Liver (tissue), 6 donors: ENCODE measurements at regions not wholly inside any gene's neighbourhood (a gene's known extent, or its start where the extent isn't known, plus 50 kb on each side); places are given as distances from the start of the nearest gene placed in this dataset.
"Not testable (repeated sequence)": the region's sequence is repeated elsewhere in the genome, so short reads cannot be mapped to it uniquely, and the experiment has no call there.

ENCODE experiments used
- DNase-seq: peaks from one replicate; pipeline ENCODE4 v3.0.0-alpha.2; 2017; ENCODE audit warnings: low spot score
- H3K27ac ChIP-seq, 2 donors: one replicate each; pipeline ENCODE4 v1.7.0; 2013; ENCODE audit warnings: inconsistent platforms in 2 of 2, low read length in 2 of 2, control low read depth in 1 of 2, low read depth in 1 of 2, mild to moderate bottlenecking in 1 of 2
- H3K27me3 ChIP-seq, 4 donors: one replicate each; pipeline versions ENCODE4 v1.6.1 to v1.7.0; 2013; ENCODE audit warnings: low read length in 3 of 4, inconsistent platforms in 1 of 4, mild to moderate bottlenecking in 1 of 4, moderate library complexity in 1 of 4; ENCODE audit not compliant: control insufficient read depth in 4 of 4, insufficient read depth in 4 of 4
- H3K36me3 ChIP-seq, 4 donors: one replicate each; pipeline versions ENCODE4 v1.6.1 to v1.7.0; 2013; ENCODE audit warnings: low read length in 3 of 4, mild to moderate bottlenecking in 3 of 4, low read depth in 1 of 4, moderate library complexity in 1 of 4; ENCODE audit not compliant: control insufficient read depth in 4 of 4, insufficient read depth in 3 of 4
- H3K4me1 ChIP-seq, 4 donors: one replicate each; pipeline versions ENCODE4 v1.6.1 to v1.7.0; 2013; ENCODE audit warnings: low read length in 3 of 4, mild to moderate bottlenecking in 3 of 4, moderate library complexity in 1 of 4; ENCODE audit not compliant: control insufficient read depth in 4 of 4, insufficient read depth in 4 of 4
- H3K4me3 ChIP-seq, 3 donors: one replicate each; pipeline versions ENCODE4 v1.6.1 to v1.7.0; 2013; ENCODE audit warnings: low read length in 3 of 3, control low read depth in 1 of 3, low read depth in 1 of 3, mild to moderate bottlenecking in 1 of 3
- H3K9ac ChIP-seq, 2 donors: one replicate each; pipeline ENCODE4 v1.7.0; 2013; ENCODE audit warnings: low read length in 2 of 2, mild to moderate bottlenecking in 2 of 2, moderate library complexity in 2 of 2, control low read depth in 1 of 2, low read depth in 1 of 2
- H3K9me3 ChIP-seq, 4 donors: one replicate each; pipeline versions ENCODE4 v1.6.1 to v1.7.0; 2013; ENCODE audit warnings: low read length in 3 of 4; ENCODE audit not compliant: control insufficient read depth in 4 of 4
- REST ChIP-seq: IDR thresholded peaks from 2 replicates; pipeline ENCODE4 v1.6.1; 2016; ENCODE audit warnings: antibody characterized with exemption, mild to moderate bottlenecking
- WGBS: extraction: QIAGEN DNeasy Blood & Tissue Kit; methylation state at CpG from one replicate; pipeline ENCODE4 v1.1.7; 2013; 5-methylcytosine and 5-hydroxymethylcytosine counted together
- donor health status: healthy.
- donor health status: healthy.
- donor health status: healthy.

- Histone ChIP-seq H3K36me3 (no peaks in the 10 kb centered on the region), H3K4me3 (no peak overlapping the region), H3K9me3 (no peaks in the 10 kb centered on the region), H3K27me3 (no peaks in the 10 kb centered on the region), H3K4me1 (no peaks in the 10 kb centered on the region), H3K9ac (no peak overlapping the region), H3K27ac (no peak overlapping the region)
- no peak for TF ChIP-seq REST
- WGBS = 63% methylated on average over 3 of the region's 3 CpGs
- no peak for DNase-seq
Observed at GRCh38 chr15:84391191-84391590, 155.6 kb downstream of the GOLGA6L4 start.

DNA sequence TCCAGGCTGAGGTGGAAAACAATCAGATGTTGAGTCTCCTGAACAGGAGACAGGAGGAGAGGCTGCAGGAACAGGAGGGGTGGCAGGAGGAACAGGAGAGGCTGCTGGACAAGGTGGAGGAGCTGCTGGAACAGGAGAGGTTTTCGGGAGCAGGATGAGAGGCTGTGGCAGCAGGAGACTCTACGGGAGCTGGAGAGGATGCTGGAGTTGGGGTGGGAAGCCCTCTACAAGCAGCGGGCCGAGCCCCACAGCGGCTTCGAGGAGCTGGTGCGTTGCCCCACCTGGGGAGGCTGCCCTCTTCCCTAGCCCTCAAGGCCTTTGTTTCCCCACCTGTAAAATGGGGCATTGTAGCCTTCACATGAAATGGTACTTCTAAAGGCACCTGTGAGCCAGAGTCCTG, 156.4 kb downstream of the GOLGA6L4 start:
- H3K27ac ChIP-seq, H3K9me3 ChIP-seq, H3K36me3 ChIP-seq, H3K9ac ChIP-seq, H3K4me3 ChIP-seq, DNase-seq, H3K4me1 ChIP-seq, H3K27me3 ChIP-seq: not testable (repeated sequence)
- WGBS = 87% methylated on average over 7 of the region's 7 CpGs

DNA sequence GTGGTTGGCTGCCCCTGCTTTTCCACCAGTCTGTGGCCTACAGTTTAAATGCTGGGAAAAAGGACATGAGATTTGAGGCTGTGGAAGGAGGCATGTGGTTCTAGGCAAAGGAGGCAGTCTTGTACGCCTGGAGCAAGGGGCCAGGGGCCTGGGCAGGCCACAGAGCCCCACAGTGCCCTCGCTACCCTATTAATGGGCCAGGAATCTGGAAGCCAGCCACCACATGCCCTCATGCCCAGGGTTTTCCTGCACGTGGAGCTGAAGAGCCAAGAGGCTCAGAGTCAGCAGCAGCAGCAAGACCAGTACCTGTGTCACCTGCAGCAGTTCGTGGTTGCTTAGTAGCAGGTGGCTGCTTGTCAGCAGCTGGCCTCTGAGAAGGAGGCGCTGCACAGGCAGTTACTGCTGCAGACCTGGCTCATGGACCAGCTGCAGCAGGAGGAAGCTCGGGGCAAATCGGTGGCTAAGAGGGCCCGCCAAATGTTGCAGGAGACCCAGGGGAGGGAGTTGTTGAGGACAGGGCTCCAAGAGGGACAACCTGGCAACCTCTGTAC, 157.9 kb downstream of the GOLGA6L4 start:
- WGBS = 71% methylated on average over 8 of the region's 8 CpGs
- not testable (repeated sequence) for DNase-seq

DNA sequence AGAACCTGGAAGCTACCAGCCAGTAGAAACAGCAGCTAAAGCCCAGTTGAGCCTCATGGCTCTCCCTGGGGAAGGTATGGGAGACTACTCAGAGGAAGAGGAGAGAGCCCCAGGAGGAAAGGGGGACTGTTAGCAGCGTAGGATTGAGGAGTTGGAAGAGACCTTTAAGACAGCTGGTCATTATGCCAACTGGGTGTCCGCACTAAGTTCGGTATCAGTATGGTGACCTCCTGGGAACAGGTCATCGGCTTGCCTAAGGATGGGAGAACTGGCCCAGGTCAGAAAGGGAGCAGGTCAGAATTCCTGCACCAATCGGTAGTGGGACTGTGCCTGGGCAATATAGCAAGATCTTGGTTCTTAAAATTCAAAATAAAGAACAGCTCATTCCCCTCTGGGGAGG, 158.4 kb downstream of the GOLGA6L4 start:
- not testable (repeated sequence) for H3K4me3 ChIP-seq, H3K4me1 ChIP-seq, DNase-seq, H3K9me3 ChIP-seq, H3K27me3 ChIP-seq, H3K27ac ChIP-seq, H3K9ac ChIP-seq, H3K36me3 ChIP-seq
- 84% methylated on average over 4 of the region's 5 CpGs for WGBS

More for the DNA sequence above, 157.9 kb downstream of the GOLGA6L4 start:
- H3K9me3 ChIP-seq, H3K9ac ChIP-seq, H3K4me1 ChIP-seq, H3K27ac ChIP-seq, H3K27me3 ChIP-seq, H3K4me3 ChIP-seq, H3K36me3 ChIP-seq: not testable (repeated sequence)

- not testable (repeated sequence) for H3K4me1 ChIP-seq, H3K27ac ChIP-seq, H3K9ac ChIP-seq, H3K36me3 ChIP-seq, H3K4me3 ChIP-seq, DNase-seq, H3K9me3 ChIP-seq, H3K27me3 ChIP-seq
- 74% methylated on average over 11 of the region's 11 CpGs for WGBS
Observed at GRCh38 chr15:84395384-84395783, 159.8 kb downstream of the GOLGA6L4 start.

- H3K9me3 ChIP-seq, H3K4me3 ChIP-seq, DNase-seq, H3K9ac ChIP-seq, H3K27me3 ChIP-seq, H3K4me1 ChIP-seq, H3K27ac ChIP-seq, H3K36me3 ChIP-seq: not testable (repeated sequence)
- WGBS = 86% methylated on average over 6 of the region's 6 CpGs
Observed at GRCh38 chr15:84395881-84396280, 160.3 kb downstream of the GOLGA6L4 start.

DNA sequence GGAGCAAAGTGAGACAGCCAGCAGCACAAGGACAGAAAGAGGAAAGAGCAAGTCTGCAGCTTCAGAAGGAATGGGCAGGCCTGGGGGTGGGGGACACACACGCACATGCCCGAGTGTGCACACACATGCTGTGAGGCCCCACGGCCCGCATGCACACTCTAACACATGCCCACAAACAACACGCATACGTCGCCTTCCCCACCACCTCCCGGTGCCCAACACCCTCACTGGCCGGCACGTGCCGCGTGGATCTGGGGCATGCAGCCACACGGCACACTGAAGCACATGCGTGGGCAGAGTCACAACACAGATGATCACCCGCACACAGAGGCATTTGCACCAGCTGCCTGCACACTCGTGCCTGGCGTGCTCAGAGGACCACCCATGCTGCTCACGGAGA, 161.5 kb downstream of the GOLGA6L4 start:
- WGBS = 91% methylated on average over 16 of the region's 18 CpGs
- H3K9ac ChIP-seq, DNase-seq, H3K27me3 ChIP-seq, H3K9me3 ChIP-seq, H3K36me3 ChIP-seq, H3K27ac ChIP-seq, H3K4me1 ChIP-seq, H3K4me3 ChIP-seq: not testable (repeated sequence)

DNA sequence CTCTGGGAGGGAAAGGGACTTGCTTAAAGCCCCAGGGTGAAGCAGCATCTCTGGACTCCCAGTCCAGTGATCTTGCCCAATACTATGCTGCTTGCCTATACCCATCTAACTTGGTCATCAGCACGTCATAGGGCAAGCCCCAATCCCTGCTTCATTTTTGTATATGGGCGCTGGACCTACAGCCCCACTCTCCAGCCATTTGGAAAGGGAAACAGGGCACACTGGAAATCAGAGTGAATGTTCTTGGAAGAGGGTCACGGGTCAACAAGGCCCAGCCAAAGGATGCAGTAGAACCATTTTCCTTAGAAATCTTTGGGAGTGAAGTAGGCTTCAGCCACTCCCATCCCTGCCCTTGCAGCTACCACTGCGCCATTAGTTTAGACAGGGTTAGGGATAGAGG, 162.5 kb downstream of the GOLGA6L4 start:
- not testable (repeated sequence) for H3K9ac ChIP-seq, H3K4me3 ChIP-seq, H3K27ac ChIP-seq, DNase-seq, H3K9me3 ChIP-seq, H3K27me3 ChIP-seq, H3K36me3 ChIP-seq, H3K4me1 ChIP-seq
- 85% methylated on average over 4 of the region's 4 CpGs for WGBS
